PC-9 (cell line): ENCODE measurements at regions not wholly inside any gene's neighbourhood (a gene's known extent, or its start where the extent isn't known, plus 50 kb on each side); places are given as distances from the start of the nearest gene placed in this dataset.

Experiments
- BruUV-seq: library from RNA; stranded (reverse); fragments of 400-500 nt; replicated peaks from 2 replicates; lab custom pipeline; 2021; lab: Mats Ljungman, UMichigan
- CTCF ChIA-PET: fragments of 300-600 bp; sonication (Branson Sonifier 250); formaldehyde crosslinking; loops from one replicate; lab custom pipeline; 2022; ENCODE audit warnings: antibody characterized with exemption; lab: Charles Lee
- POLR2A ChIA-PET: fragments of 300-600 bp; sonication (Branson Sonifier 250); formaldehyde crosslinking; loops from one replicate; lab custom pipeline; 2022; ENCODE audit warnings: antibody characterized with exemption; ENCODE audit not compliant: unreplicated experiment; lab: Charles Lee
- DNase-seq, 2 experiments: peaks; one replicate each; pipeline versions ENCODE4 v3.0.0 to v3.0.0-alpha.2; 2015 to 2022; ENCODE audit warnings: mixed read lengths in 1 of 2
- H2AFZ ChIP-seq: fragments of 200-600 bp; sonication (generic); 2 replicates; pipeline ENCODE4 v1.8.1; 2017; ENCODE audit warnings: antibody characterized with exemption
- H3F3A ChIP-seq: fragments of 200-600 bp; sonication (generic); 2 replicates; pipeline ENCODE4 v1.8.1; 2017; ENCODE audit warnings: antibody characterized with exemption, mild to moderate bottlenecking, low read depth; ENCODE audit not compliant: insufficient read depth
- H3K27ac ChIP-seq: fragments of 200-600 bp; sonication (generic); 2 replicates; pipeline ENCODE4 v1.6.1; 2016; ENCODE audit warnings: mixed run types
- H3K27me3 ChIP-seq: fragments of 200-600 bp; sonication (generic); 2 replicates; pipeline ENCODE4 v1.6.1; 2016; ENCODE audit warnings: low read depth, mixed run types; ENCODE audit not compliant: insufficient read depth
- H3K36me3 ChIP-seq: fragments of 200-600 bp; sonication (generic); 2 replicates; pipeline ENCODE4 v1.6.1; 2016; ENCODE audit warnings: low read depth, mixed run types
- H3K4me1 ChIP-seq: fragments of 200-600 bp; sonication (generic); replicated peaks from 2 replicates; pipeline ENCODE4 v1.6.1; 2016; ENCODE audit warnings: mixed run types; ENCODE audit not compliant: insufficient read depth
- H3K4me2 ChIP-seq: fragments of 200-600 bp; sonication (generic); 2 replicates; pipeline ENCODE4 v1.6.1; 2017; ENCODE audit warnings: mixed run types
- H3K4me3 ChIP-seq: fragments of 200-600 bp; sonication (generic); 2 replicates; pipeline ENCODE4 v1.6.1; 2016; ENCODE audit warnings: mixed run types
- H3K79me2 ChIP-seq: fragments of 200-600 bp; sonication (generic); 2 replicates; pipeline ENCODE4 v1.6.1; 2017; ENCODE audit warnings: low read depth, mixed run types
- H3K9me2 ChIP-seq: fragments of 200-600 bp; sonication (generic); 2 replicates; pipeline ENCODE4 v1.8.1; 2017; ENCODE audit warnings: mild to moderate bottlenecking; ENCODE audit not compliant: insufficient read depth
- H3K9me3 ChIP-seq: fragments of 200-600 bp; sonication (generic); 2 replicates; pipeline ENCODE4 v1.8.1; 2016; ENCODE audit warnings: low read depth; ENCODE audit not compliant: insufficient read depth
- H4K20me1 ChIP-seq: fragments of 200-600 bp; sonication (generic); 2 replicates; pipeline ENCODE4 v1.8.1; 2017; ENCODE audit not compliant: insufficient read depth
- CTCF ChIP-seq: fragments of 200-600 bp; sonication (generic); conservative IDR thresholded peaks from 2 replicates; pipeline ENCODE4 v1.6.1; 2017; ENCODE audit warnings: mixed run types, antibody characterized with exemption, mild to moderate bottlenecking, moderate library complexity
- EZH2 ChIP-seq: fragments of 200-600 bp; sonication (generic); IDR thresholded peaks from 2 replicates; pipeline ENCODE4 v1.8.0; 2017; ENCODE audit warnings: antibody characterized with exemption, low read depth
- intact Hi-C: fragments of 100-400 bp; cut with micrococcal nuclease; formaldehyde crosslinking; loops from one replicate; pipeline ENCODE4 v1.10.0; 2022; ENCODE audit not compliant: unreplicated experiment

- no peak for DNase-seq
- H3K4me3 ChIP-seq = no peak overlapping the region
- ChIA-PET POLR2A (no interaction called here), CTCF (no interaction called here)
- TF ChIP-seq EZH2 = no peak
- TF ChIP-seq CTCF = no peak
- H3K4me1 ChIP-seq = no peaks in the 10 kb centered on the region
- H2AFZ ChIP-seq = no peak overlapping the region
- BruUV-seq = no TSS peak
- no peaks in the 10 kb centered on the region for H3K36me3 ChIP-seq
- H3K27me3 ChIP-seq = no peaks in the 10 kb centered on the region
- no peaks in the 10 kb centered on the region for H4K20me1 ChIP-seq
- no peak overlapping the region for H3K4me2 ChIP-seq
- no peaks in the 10 kb centered on the region for H3K9me2 ChIP-seq
- no peaks in the 10 kb centered on the region for H3K79me2 ChIP-seq
- no peaks in the 10 kb centered on the region for H3K9me3 ChIP-seq
- H3F3A ChIP-seq = no peaks in the 10 kb centered on the region
- intact Hi-C loops = no loop called here
- no peak overlapping the region for H3K27ac ChIP-seq
Measured at GRCh38 chr1:216804111-216804510, 80.9 kb upstream of the ESRRG start.

GRCh38 chr1:216794586-216794985 lies 71.4 kb upstream of the ESRRG start:
- H2AFZ ChIP-seq = no peak overlapping the region
- POLR2A ChIA-PET = no interaction called here
- TF ChIP-seq EZH2 (no peak), CTCF (no peak)

GRCh38 chr1:216793973-216794372 lies 70.7 kb upstream of the ESRRG start:
- no peaks in the 10 kb centered on the region for H3K9me3 ChIP-seq
- H3K4me1 ChIP-seq = no peaks in the 10 kb centered on the region
- ChIA-PET POLR2A (no interaction called here), CTCF (no interaction called here)
- no peak overlapping the region for H3K27ac ChIP-seq
- H3K27me3 ChIP-seq = no peaks in the 10 kb centered on the region
- H2AFZ ChIP-seq = no peak overlapping the region
- no peaks in the 10 kb centered on the region for H3K36me3 ChIP-seq
- H3K4me2 ChIP-seq = no peak overlapping the region
- BruUV-seq = no TSS peak
- no peaks in the 10 kb centered on the region for H4K20me1 ChIP-seq
- H3F3A ChIP-seq = no peaks in the 10 kb centered on the region
- H3K79me2 ChIP-seq = no peaks in the 10 kb centered on the region
- H3K4me3 ChIP-seq = no peak overlapping the region
- no peak for DNase-seq
- TF ChIP-seq CTCF (no peak), EZH2 (no peak)
- H3K9me2 ChIP-seq = no peaks in the 10 kb centered on the region
- intact Hi-C loops = no loop called here

More at GRCh38 chr1:216794586-216794985, 71.4 kb upstream of the ESRRG start:
- Histone ChIP-seq H3K27ac (no peak overlapping the region), H3K4me3 (no peak overlapping the region), H3F3A (no peaks in the 10 kb centered on the region), H3K79me2 (no peaks in the 10 kb centered on the region), H3K9me3 (no peaks in the 10 kb centered on the region), H3K4me2 (no peak overlapping the region), H3K4me1 (no peaks in the 10 kb centered on the region), H3K9me2 (no peaks in the 10 kb centered on the region), H4K20me1 (no peaks in the 10 kb centered on the region), H3K27me3 (no peaks in the 10 kb centered on the region), H3K36me3 (no peaks in the 10 kb centered on the region)
- CTCF ChIA-PET = no interaction called here
- intact Hi-C loops = no loop called here
- no peak for DNase-seq
- BruUV-seq = no TSS peak
